ENCODE measurements at regions not wholly inside any gene's neighbourhood (a gene's known extent, or its start where the extent isn't known, plus 50 kb on each side); places are given as distances from the start of the nearest gene placed in this dataset.

DNA sequence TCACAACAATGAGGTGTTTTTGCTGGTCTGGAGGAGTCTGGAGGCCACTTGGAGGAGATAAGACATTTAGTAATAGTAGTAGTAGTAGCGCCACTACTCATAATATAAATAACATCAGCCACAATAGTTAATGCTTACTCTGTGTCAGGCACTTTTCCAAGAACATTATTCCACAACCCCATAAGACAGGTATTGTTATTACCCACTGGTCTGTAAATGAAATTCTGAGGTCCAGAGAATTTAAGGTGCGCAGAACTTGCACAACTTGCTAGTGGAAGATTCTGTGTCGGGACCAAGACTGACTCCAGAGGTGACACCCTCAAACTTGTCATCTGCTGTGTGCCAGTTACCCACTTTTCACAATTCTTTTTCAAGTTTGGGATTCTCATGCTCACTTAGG lies 106.5 kb downstream of the MRM1 start (continued):
- TF ChIP-seq, protein P1, sequence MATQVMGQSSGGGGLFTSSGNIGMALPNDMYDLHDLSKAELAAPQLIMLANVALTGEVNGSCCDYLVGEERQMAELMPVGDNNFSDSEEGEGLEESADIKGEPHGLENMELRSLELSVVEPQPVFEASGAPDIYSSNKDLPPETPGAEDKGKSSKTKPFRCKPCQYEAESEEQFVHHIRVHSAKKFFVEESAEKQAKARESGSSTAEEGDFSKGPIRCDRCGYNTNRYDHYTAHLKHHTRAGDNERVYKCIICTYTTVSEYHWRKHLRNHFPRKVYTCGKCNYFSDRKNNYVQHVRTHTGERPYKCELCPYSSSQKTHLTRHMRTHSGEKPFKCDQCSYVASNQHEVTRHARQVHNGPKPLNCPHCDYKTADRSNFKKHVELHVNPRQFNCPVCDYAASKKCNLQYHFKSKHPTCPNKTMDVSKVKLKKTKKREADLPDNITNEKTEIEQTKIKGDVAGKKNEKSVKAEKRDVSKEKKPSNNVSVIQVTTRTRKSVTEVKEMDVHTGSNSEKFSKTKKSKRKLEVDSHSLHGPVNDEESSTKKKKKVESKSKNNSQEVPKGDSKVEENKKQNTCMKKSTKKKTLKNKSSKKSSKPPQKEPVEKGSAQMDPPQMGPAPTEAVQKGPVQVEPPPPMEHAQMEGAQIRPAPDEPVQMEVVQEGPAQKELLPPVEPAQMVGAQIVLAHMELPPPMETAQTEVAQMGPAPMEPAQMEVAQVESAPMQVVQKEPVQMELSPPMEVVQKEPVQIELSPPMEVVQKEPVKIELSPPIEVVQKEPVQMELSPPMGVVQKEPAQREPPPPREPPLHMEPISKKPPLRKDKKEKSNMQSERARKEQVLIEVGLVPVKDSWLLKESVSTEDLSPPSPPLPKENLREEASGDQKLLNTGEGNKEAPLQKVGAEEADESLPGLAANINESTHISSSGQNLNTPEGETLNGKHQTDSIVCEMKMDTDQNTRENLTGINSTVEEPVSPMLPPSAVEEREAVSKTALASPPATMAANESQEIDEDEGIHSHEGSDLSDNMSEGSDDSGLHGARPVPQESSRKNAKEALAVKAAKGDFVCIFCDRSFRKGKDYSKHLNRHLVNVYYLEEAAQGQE (IDR thresholded peaks at IDR 0.05; ENCODE audit: low read depth): no peak
- TF ChIP-seq POLR2AphosphoS5 (IDR thresholded peaks at IDR 0.05; ENCODE audit: low read depth, low read length): no peak
- TF ChIP-seq CEBPB (IDR thresholded peaks at IDR 0.05; ENCODE audit: low read depth): no peak

DNA sequence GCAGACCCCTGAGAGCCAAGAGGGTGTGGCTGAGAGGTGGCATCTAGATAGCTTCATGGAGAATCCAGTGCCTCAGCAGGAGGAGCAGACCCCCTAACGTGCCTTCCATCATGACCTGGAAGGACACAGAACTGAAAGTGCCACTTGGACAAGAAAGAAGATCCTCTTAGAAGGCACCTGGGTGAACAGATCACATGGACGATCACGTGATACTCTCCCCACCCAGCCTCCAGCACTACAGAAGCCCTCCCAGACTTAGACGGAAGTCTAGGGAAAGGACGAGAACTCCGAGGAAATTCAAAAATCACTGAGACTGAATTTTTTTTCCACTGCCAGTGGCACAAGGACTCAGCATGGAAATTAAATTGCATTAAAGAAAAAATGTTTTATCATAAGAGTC lies 113.4 kb downstream of the MRM1 start:
- POLR2A ChIA-PET: no interaction called here
- Histone ChIP-seq H3K79me2 (ENCODE audit: insufficient read depth, low read length) (no peaks in the 10 kb centered on the region), H3K36me3 (ENCODE audit: control insufficient read depth in 1 of 2, insufficient read depth in 2 of 2, low read length in 2 of 2) (no peaks in the 10 kb centered on the region), H3K4me3 (replicated peaks in 1 of 2; ENCODE audit: low read depth in 1 of 2, low read length in 2 of 2) (no peak overlapping the region), H3K4me1 (ENCODE audit: control insufficient read depth in 1 of 2, insufficient read depth in 2 of 2, low read length in 2 of 2) (no peaks in the 10 kb centered on the region), H4K20me1 (ENCODE audit: insufficient read depth) (no peaks in the 10 kb centered on the region), H3K9ac (ENCODE audit: low read length) (no peak overlapping the region), H3K27ac (ENCODE audit: low read depth, low read length) (no peak overlapping the region), H3K27me3 (ENCODE audit: insufficient read depth, low read length) (peaks cover 9% of the 10 kb centered on the region; the same call in 1 of the 2 replicates), H3K4me2 (ENCODE audit: low read length) (no peak overlapping the region), H2AFZ (ENCODE audit: low read depth, low read length, poor library complexity, severe bottlenecking) (no peak overlapping the region), H3K9me2 (ENCODE audit: insufficient read depth) (no peaks in the 10 kb centered on the region), H3K9me3 (ENCODE audit: control insufficient read depth in 1 of 2, insufficient read depth in 1 of 2, low read depth in 1 of 2, low read length in 2 of 2) (no peaks in the 10 kb centered on the region)
- no TSS peak for BruUV-seq (replicated peaks)
- DNase-seq (ENCODE audit: low read depth, low spot score) (no peak), ATAC-seq (no peak)
- RAD21 ChIA-PET (ENCODE audit: low non-redundant PET in 1 of 2, low total read pairs in 2 of 2, uncharacterized antibody in 2 of 2, unreplicated experiment in 2 of 2): no interaction called here
- intact Hi-C loops (cut with micrococcal nuclease): no loop called here
- CTCF ChIA-PET: no interaction called here
- TF ChIP-seq SIN3A (IDR thresholded peaks at IDR 0.05; ENCODE audit: low read depth): no peak
- no peak for TF ChIP-seq ELF1 (IDR thresholded peaks at IDR 0.05; ENCODE audit: borderline replicate concordance, low read depth)
- no peak for TF ChIP-seq FOSL1 (IDR thresholded peaks at IDR 0.05; ENCODE audit: low read depth)
- TF ChIP-seq SRF (IDR thresholded peaks at IDR 0.05; ENCODE audit: low read depth): no peak
- no peak for TF ChIP-seq RAD21 (IDR thresholded peaks at IDR 0.05; ENCODE audit: low read depth)
- TF ChIP-seq, protein P2, sequence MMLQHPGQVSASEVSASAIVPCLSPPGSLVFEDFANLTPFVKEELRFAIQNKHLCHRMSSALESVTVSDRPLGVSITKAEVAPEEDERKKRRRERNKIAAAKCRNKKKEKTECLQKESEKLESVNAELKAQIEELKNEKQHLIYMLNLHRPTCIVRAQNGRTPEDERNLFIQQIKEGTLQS (IDR thresholded peaks at IDR 0.05): no peak
- no peak for TF ChIP-seq JUND (IDR thresholded peaks at IDR 0.05)
